ENCODE measurements at regions not wholly inside any gene's neighbourhood (a gene's known extent, or its start where the extent isn't known, plus 50 kb on each side); places are given as distances from the start of the nearest gene placed in this dataset.

DNA sequence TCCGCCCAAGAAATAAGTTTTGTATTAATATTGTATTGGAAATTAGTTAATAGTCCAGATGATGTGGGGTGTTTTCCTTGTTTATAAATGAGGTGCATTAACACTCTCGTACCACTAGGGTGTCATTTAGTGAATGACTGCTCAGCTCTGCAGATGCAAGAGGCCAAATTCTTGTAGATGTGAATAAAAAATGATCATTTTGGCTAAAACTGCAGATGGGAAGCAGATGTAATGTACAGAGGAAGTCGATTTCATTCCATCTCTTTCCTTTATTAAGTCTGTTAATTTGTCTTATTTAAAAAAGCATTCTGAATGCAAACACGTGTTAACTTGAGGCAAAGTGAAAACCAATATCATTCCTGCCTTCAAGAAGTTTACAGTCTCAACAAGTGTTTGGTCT, 108.1 kb downstream of the DHX15 start:
- intact Hi-C loops (cut with micrococcal nuclease), result no loop called here
- no peak for DNase-seq
- ATAC-seq, result no peak

DNA sequence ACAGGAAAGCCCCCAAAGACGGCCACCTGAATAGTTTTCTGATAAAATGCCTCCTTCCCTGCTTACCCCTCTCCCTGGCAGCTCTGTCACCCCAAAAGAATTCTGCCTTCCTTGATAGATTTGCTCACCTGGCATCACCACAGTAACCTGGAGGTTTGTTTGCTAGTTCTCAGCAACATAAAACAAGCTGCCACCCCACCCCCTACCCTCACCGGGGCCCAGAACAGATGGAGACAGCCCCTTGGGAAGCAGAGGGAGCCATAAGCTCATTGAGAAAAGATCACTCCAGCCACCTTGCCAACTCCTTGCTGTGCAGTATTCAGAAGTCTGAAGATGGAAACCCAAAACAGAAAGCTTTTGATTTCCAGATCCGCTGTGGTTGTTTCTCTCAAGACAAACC, 108.6 kb downstream of the DHX15 start:
- ATAC-seq, result no peak
- intact Hi-C loops (cut with micrococcal nuclease), result no loop called here
- DNase-seq, result no peak

DNA sequence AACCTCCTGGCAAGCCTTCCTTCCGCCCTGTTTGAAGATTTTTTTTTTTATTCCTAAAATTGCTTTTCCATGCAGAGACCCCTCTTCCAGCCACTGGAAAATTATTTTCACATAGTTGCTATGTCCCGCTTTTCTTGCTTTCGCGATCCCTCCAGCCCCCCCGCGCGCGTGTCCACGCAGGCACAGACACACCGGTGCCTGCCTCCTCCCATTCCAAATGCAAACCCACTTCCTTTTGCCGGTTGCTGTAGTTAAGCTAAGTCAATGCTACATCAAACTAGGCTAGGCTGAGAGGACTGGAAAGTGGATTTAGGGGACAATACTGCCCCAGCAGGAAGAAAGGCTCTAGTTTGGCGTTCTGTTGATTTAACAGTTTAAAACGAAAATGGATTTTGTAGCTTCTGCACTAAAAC, 111.0 kb downstream of the DHX15 start:
- intact Hi-C loops (cut with micrococcal nuclease), result no loop called here
- peak; percentile 47 for DNase-seq
- ATAC-seq, result peak; percentile 35

DNA sequence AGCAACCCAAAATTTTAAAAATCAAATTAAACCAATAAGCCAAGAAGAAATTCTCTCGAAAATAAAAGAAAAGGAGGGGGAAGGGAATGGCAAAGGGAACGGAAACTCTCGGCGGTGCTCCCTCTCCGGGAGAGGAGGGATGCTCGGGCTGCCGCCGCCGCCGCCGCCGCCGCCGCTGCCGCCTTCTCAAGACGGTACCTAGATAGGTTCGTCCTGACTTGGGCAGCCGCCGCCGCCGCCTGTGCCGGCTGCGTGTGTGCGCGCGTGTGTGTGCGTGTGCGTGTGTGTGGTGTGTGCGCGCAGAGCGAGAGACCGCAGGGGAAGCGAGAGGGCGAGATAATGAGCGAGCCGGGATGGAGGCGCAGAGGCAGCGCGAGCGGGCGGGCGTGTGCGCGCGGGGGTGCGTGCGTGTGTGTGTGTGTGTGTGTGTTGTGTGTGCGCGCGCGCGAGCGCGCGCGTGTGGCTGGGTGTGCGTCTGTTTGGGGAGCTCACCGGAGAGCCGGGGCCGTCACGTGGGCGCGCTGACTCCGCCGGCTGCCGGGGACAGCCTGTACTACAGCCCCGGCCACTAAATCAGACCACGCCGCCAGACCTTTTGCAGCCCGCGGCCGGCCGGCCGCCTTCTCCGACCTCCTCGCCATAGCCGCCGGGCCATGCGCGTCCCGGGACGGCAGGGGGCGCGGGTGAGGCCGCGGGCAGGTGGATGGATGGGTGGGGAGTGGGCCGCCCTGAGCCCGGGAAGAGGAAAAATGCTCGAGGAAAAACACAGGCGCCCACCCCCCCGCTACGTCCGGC, 111.6 kb downstream of the DHX15 start:
- peak; percentile 89 for ATAC-seq
- intact Hi-C loops (cut with micrococcal nuclease), result no loop called here
- peak; percentile 92 for DNase-seq

DNA sequence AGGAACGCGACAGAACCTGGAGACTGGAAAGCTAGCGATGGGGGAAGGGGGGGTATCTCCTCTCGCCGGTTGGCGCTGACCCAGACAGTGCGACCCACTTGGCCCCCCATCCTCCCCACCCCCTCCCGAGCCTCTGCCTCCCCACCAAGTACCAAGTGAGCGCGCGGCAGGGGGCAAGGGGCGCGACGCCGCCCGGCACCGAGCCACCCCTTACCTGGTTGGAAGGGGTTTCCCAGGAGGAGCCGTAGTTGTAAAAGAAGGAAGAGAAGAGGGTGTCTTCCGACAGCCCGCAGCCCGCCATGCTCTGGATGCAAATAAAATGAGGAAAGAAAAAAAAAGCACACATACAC, 112.2 kb downstream of the DHX15 start:
- intact Hi-C loops (cut with micrococcal nuclease), result no loop called here
- DNase-seq (peak; percentile 35), ATAC-seq (no peak)

DNA sequence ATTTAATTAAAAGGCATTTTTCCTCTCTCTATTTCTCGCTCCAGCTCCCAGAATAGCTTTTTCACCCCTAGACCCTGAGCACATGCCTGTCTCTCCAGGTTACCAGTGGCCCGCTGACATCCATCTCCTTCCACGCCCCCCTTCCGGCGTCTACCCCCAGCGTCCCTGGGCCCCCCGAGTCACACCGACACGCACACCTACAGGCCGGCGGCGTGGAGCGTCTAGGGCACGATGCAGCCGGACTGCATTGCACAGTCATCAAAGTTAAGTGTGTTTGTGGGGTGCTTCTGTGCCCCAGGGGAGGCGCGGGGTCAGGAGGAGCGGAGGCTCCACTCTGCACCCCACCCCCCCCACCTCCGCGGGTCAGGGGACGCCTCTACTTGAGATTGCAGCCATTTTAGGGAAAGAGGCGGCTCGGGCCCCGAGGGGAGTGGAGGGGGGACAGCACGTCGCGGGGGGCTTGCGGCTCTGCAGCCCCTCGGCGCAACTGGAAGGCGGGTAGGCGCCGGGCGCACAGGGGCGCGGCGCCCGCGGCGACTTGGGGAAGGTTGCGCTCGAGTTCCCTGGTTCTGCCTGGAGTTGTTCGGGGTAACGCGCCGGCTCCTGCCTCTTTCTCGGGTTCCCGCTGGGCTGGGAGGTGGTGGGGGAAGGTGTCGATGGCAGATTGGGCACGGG, 112.7 kb downstream of the DHX15 start:
- peak; percentile 6 for ATAC-seq
- DNase-seq, result peak; percentile 42
- intact Hi-C loops (cut with micrococcal nuclease), result no loop called here

DNA sequence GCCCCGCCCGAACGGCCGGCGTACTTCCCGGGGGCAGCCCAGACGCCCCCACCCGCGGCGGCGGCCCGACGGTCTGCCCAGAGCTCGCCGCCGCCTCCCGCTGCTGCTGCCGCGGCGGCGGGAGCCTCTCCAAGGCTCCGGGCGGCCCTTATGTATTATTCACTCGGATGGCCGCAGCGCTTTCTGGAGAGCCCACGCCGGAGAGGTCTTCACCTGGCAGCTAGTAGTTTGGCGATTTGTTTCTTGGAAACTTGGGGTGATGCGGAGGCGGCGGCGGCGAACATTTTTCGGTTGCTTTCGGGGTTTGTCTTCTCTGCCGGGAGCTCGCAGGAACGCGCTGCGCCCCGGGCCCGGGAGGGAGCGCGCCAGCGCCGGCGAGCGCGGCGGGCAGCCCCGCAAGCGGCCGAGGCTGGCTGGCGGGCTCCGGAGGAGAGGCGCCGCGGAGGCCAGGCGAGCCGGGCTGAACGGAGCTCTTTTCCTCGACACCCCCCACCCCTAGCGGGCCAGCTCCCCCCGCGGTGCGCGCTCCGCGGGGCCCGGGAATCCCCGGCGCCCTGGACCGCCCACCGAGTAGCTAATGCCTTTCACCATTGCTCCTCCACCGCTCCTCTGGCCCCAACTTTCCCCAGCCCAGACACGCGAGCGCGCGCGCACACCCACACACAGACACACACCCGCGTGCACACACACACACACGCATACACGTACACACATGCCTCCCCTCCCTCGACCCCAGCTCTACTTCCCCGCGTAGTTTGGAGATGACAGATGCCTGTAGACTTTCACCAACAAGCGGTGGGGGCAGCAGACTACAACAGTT, 113.5 kb downstream of the DHX15 start:
- intact Hi-C loops (cut with micrococcal nuclease), result no loop called here
- peak; percentile 24 for ATAC-seq

DNA sequence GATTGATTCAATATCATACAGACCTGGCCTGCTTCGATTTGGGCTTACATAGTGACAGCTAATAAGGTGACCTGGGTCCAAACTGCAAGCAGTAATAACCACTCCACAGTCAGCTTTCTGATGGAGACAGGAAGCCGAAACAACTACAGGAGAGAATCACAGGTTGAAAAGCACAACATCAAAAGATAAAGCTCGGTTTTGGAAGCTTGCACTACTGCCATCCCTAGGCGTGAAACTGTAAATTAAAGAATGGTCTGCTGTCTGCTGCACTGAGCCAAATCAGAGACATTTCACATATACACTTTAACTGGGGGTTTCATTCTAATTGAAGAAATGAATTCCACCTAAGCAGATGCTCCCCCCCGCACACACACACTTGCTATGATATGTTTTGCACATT, 116.3 kb downstream of the DHX15 start:
- no peak for ATAC-seq
- no peak for DNase-seq
- intact Hi-C loops (cut with micrococcal nuclease), result no loop called here

More for the DNA sequence above, 113.5 kb downstream of the DHX15 start:
- DNase-seq, result peak; percentile 69

DNA sequence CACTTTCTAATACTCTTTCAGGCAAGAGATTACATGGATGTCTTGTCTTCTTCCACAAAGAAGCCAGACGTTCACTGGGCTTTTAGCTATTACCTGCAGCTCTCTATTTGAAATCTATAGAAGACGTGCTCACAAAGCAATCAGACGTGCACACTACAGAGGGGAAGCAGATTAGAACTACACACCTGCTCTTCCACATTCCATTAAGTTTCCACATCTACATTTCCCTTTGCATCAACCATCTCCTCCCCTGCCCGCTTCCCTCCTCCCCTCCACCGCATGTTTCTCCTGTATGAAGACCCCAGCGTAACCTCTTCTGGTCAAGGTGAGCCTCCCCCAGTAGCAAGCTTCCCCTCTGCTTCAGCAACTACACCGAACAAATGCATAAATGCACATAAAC, 119.8 kb downstream of the DHX15 start:
- no peak for ATAC-seq
- intact Hi-C loops (cut with micrococcal nuclease), result no loop called here
- DNase-seq, result no peak

DNA sequence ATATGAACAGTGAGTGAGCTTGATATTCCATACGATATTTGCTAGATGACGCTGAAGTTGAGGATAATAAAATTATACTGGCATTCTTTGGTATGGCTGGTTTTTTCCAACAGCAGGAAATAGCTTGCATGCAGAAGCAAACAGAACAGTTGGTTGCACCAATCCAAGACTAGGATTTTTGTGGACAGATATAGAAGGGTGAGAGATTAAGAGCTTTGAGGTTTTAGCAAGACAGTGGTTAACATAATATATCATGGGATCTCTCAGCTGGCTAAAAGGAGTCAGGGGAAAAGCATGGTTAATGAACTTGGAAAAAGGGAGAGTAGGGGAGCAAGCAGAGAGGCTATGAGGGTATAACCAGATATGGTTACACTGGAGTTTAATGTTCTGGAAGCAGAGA, 127.9 kb downstream of the DHX15 start:
- no peak for DNase-seq
- ATAC-seq, result no peak
- intact Hi-C loops (cut with micrococcal nuclease), result no loop called here

DNA sequence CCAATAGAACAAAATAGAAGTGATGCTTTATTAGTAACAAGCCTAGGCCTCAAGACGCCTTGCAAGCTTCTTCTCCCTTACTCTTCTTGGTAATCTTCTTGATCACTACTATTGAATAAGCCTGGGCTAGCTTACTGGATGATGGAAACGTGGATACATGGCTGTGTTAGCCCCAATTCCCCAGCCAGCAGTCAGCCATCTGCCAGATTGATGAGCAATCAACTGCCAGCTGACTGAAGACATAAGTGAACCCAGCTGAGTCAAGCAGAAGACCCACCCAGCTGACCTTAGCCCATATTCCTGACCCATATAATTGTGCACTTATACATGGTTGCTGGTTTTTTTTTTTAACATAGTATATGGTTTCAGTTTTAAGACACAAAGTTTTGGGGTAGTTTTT, 130.4 kb downstream of the DHX15 start:
- DNase-seq (no peak), ATAC-seq (no peak)
- intact Hi-C loops (cut with micrococcal nuclease), result no loop called here

DNA sequence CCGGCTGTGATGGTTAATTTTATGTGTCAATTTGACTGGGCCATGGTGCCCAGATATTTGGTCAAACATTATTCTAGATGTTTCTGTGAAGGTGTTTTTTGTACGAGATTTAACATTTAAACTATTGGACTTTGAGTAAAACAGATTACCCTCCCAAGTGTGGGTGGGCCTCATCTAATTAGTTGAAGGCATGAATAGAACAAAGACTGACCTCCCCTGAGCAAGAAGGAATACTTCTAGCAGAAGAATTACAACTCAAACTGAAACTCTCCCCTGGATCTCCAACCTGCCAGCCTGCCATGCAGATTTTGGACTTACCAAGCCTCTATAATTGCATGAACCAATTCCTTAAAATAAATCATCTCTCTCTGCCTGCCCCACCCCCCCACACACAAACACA, 132.5 kb downstream of the DHX15 start:
- DNase-seq (no peak), ATAC-seq (no peak)
- intact Hi-C loops (cut with micrococcal nuclease), result no loop called here

DNA sequence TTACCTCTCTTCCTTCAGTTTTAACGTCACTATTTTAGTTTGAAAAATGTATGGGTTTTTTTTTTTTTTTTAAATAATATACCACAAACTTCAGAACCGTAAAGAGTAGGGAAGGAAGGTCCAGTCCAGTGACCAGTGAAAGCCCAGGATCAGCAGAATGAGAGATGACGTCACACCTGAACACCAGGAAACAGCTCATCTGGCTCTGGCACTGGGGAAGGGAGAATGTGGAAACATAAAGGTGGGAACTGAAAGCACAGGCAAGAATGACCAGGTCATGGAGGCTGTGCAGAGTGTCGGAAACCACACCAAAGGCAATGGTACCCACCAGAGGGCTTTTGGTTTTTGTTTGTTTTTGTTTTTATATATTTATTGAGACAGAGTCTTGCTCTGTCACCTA, 141.2 kb downstream of the DHX15 start:
- no peak for DNase-seq
- no peak for ATAC-seq
- intact Hi-C loops (cut with micrococcal nuclease), result no loop called here

DNA sequence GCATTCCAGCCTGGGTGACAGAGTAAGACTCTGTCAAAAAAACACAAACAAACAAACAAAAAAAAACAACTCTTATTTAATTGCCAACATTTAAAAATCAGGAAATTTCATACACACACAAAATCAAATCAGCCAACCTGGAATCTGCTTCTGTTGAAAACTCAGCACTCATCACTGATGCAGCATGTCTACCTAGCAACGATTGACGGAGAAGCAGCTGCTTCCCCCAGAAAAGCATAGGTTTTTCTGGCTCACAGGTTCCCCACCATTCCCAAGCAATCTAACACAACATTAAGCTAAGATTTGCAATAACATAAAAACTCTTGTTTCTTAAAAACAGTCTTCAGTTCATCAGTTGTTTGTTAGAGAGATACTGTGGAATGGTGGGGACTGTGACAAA, 143.6 kb downstream of the DHX15 start:
- DNase-seq (no peak), ATAC-seq (no peak)
- intact Hi-C loops (cut with micrococcal nuclease), result no loop called here

DNA sequence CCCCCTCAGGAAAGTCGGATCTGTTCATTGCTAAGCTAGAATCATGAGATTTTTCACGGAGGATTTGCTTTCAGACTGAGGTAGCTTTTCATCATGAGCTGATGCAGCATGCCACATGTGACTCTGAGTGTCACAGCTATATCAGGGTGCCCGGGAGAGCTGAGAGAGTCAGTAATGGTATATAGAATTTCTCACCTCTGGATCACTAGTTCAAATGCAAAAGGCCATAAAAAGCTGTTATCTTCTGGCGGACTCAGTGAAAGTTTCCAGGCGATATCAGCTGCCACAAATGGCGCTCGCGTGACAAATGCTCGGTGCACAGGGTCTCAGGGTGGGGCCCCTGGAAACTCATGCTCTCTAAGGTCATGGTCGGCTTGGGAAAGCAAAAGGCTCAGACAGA, 150.1 kb downstream of the DHX15 start:
- ATAC-seq, result peak; percentile 24

DNA sequence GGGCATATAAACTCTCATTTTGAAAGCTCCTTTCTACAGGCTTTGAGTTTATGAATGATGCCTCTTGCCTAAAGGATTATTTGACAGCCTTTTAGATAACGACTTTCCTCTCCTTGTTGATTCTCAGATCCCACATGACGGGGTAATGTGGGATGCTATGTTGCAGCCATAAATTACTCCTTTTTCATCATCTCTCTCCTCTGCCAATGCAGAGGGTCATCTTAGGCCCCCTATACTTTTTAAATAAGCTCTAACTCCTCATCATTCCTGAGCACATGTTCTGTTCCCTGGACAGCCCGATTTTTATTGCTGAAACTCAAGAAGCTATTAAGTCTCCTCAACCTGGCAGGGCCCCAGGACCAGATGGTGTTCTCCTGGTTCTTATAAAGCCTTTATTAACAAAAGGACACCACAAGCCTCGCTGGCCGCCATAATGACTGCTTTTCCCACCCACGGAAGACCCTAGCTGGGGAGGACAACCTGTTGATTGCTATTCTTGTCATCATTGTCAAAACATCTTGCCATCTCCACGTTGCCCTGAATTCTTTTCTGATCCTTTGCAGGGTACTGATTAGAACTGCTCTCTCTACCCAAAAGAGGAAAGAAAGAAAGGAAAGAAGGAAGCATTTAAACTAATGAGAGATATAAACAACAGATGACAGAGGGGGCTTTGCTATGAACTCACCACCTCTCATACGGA, 150.7 kb downstream of the DHX15 start:
- intact Hi-C loops (cut with micrococcal nuclease), result no loop called here
- ATAC-seq, result no peak
- no peak for DNase-seq

More for the DNA sequence above, 150.1 kb downstream of the DHX15 start:
- DNase-seq, result no peak
- intact Hi-C loops (cut with micrococcal nuclease), result no loop called here

DNA sequence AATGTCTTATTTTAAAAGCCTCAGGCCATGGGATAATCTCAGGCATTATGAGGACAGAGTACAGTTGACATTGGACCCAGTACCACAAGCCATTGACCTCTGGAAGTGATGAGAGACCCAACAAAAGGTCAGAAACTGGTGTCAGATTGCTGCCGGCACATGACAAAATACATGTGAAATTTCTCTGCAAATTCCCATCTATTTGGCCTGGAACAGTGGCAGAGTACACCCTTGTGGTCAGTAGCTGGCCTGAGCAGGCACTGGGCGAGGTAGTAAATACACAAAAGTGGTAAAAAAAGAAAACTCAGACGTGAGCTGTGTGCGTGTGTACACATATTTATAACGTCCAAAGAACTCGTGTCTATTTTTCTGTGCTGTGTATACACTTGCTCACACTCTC, 155.5 kb downstream of the DHX15 start:
- no peak for DNase-seq
- no peak for ATAC-seq
- intact Hi-C loops (cut with micrococcal nuclease), result no loop called here

DNA sequence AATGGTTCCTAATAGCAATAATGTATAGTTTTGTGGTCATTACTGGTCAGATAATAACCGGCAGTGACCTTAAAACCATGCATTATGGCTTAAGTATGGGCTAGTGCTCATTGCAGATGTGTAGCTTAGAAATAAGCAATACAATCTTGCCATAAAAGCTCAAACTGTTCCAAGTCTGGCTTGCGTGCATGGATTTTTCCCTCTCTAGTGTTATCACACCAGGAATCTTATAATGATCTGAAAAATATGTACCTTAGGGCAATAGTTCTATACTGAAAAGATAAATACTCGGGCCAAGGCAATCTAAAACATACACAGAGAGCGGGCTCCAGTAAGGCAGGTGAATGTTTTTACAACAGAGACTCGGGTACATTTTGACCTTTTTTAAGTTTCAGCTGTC, 157.8 kb downstream of the DHX15 start:
- ATAC-seq, result no peak
- DNase-seq, result no peak
- intact Hi-C loops (cut with micrococcal nuclease), result no loop called here

DNA sequence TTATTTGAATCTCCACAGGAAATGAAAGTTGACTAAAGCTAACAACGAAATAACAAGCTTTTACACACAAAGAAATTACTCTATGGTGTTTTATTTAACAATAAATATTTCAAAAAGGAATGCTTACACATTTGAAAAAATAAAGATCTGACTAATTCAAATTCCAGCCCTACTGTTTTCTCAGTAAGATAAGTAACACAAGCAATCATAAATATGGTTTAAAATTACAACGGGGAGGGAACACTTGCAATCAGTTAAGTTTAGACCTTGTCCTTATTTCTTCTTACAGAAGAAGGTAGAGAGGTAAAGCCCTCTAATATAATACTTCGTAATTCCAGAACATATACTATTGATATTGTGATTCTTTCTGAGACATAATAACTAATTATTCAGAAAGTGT, 158.5 kb downstream of the DHX15 start:
- no peak for DNase-seq
- intact Hi-C loops (cut with micrococcal nuclease), result no loop called here
- ATAC-seq, result no peak

DNA sequence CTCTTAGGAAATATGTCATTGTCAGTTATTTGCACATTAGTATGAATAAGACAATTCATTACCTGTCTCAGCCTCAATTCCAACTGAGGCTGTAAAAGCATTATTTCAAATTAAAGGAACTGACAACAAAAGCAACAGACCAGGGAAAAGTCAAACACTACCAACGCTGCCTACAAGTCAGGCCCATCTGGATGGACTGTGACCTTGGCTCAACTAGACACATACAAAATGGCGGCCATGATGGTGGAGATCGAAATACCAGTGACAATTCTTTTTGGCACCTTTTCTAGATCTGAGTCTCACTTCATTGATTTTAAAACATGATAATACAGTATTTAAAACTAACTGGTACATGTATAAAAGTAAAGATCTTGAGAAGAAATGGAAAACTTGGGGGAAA, 160.7 kb downstream of the DHX15 start:
- DNase-seq (no peak), ATAC-seq (no peak)
- intact Hi-C loops (cut with micrococcal nuclease), result no loop called here

All from left ventricle myocardium superior (tissue), 1 donor.